HL-60 (cell line): ENCODE measurements at regions not wholly inside any gene's neighbourhood (a gene's known extent, or its start where the extent isn't known, plus 50 kb on each side); places are given as distances from the start of the nearest gene placed in this dataset.

Experiments used
- CTCF ChIP-seq: IDR thresholded peaks from one replicate; pipeline ENCODE4 v1.5.1; 2011; ENCODE audit warnings: low read length, control low read depth, inconsistent platforms; ENCODE audit not compliant: insufficient read depth
- POLR2AphosphoS5 ChIP-seq: IDR thresholded peaks from 2 replicates; pipeline ENCODE4 v1.6.1; 2012; ENCODE audit warnings: low read depth

DNA sequence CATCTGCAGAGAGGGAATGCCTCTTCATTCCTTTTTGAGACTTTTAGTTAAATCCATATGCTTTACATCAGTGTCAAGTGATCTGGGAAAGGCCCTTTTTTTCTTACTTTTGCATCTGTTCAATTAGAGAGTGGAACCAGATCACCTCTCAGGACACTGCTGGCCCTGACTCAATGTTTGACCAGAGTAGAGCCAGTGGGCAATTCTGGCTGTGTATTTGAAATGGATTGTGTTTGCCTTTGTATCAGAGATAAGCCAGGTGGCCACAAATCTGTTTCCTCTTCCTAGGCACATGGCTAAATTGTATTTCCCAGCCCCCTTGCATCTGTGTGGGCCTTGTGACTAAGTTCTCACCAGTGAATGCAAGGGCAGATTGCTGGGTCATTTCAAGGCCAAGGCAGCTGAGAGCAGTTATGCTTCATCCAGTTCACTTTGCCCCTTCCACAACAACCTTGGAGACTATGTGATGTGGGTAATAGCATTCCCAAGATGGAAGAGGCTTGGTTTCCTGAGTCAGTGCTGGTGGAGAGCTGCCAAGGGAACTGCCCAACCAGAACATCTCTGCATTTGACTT, 75.6 kb upstream of the CACNA2D3 start:
- TF ChIP-seq POLR2AphosphoS5 (no peak), CTCF (no peak)
